Stomach (tissue), 8 donors: ENCODE measurements at regions not wholly inside any gene's neighbourhood (a gene's known extent, or its start where the extent isn't known, plus 50 kb on each side); places are given as distances from the start of the nearest gene placed in this dataset.

Experiments
- DNase-seq, 2 donors: peaks; one replicate each; pipeline versions ENCODE4 v3.0.0 to v3.0.0-alpha.2; 2013 to 2019
- H3K27ac ChIP-seq, 5 donors: fragments of 200-600 bp in 4 of 5; sonication (generic) in 4 of 5; one replicate each; pipeline ENCODE4 v1.5.1; 2013 to 2019; ENCODE audit warnings: mild to moderate bottlenecking in 1 of 5, moderate library complexity in 1 of 5
- H3K27me3 ChIP-seq, 3 donors: fragments of 200-600 bp; sonication (generic); one replicate each; pipeline ENCODE4 v1.5.1; 2017 to 2019; ENCODE audit warnings: mixed run types in 1 of 3
- H3K36me3 ChIP-seq, 4 donors: fragments of 200-600 bp; sonication (generic); 1 replicate in 3 of 4; 2 replicates in 1 of 4; pipeline ENCODE4 v1.5.1; 2016 to 2019
- H3K4me1 ChIP-seq, 4 donors: fragments of 200-600 bp; sonication (generic); one replicate each; pipeline ENCODE4 v1.5.1; 2016 to 2019
- H3K4me3 ChIP-seq, 4 donors: fragments of 200-600 bp; sonication (generic) in 3 of 4; one replicate each; pipeline ENCODE4 v1.5.1; 2016 to 2019; ENCODE audit warnings: mild to moderate bottlenecking in 1 of 4
- H3K9me3 ChIP-seq, 4 donors: fragments of 200-600 bp; sonication (generic); one replicate each; pipeline ENCODE4 v1.5.1; 2016 to 2019
- EP300 ChIP-seq: sonication (generic); formaldehyde crosslinking; IDR thresholded peaks from one replicate; pipeline ENCODE4 v1.6.1; 2017; ENCODE audit warnings: antibody characterized with exemption
- POLR2A ChIP-seq, 4 donors: fragments of 450-650 bp; IDR thresholded peaks; one replicate each; pipeline ENCODE4 v1.6.1; 2016; ENCODE audit warnings: antibody characterized with exemption in 4 of 4, control low read depth in 2 of 4, mild to moderate bottlenecking in 1 of 4, moderate library complexity in 1 of 4
- POLR2AphosphoS5 ChIP-seq, 3 donors: sonication (generic); formaldehyde crosslinking; IDR thresholded peaks; one replicate each; pipeline ENCODE4 v1.6.1; 2016; ENCODE audit warnings: antibody characterized with exemption in 3 of 3
- WGBS, 5 donors: extraction: QIAGEN DNeasy Blood & Tissue Kit in 3 of 5; methylation state at CpG; one replicate each; pipeline versions ENCODE4 v1.1.5 to v1.1.7; 2013 to 2018; 5-methylcytosine and 5-hydroxymethylcytosine counted together
- intact Hi-C: fragments of 100-400 bp; cut with DNase I; formaldehyde crosslinking; loops from one replicate; pipeline ENCODE4 v1.15.1; 2023; ENCODE audit warnings: low total_unique reads
- TF ChIP-seq, protein P1 (sequence below), 7 experiments: fragments of 450-650 bp in 4 of 7; fragments of 200-600 bp in 3 of 7; sonication (generic) in 3 of 7; IDR thresholded peaks; one replicate each; pipeline ENCODE4 v1.5.1; 2016 to 2019; ENCODE audit warnings: antibody characterized with exemption in 7 of 7, control low read depth in 2 of 7, mild to moderate bottlenecking in 1 of 7
- donor health status: healthy with polysubstance abuse.
- donor health status: Bipolar disorder and iron deficiency.
- donor health status: healthy.

DNA sequence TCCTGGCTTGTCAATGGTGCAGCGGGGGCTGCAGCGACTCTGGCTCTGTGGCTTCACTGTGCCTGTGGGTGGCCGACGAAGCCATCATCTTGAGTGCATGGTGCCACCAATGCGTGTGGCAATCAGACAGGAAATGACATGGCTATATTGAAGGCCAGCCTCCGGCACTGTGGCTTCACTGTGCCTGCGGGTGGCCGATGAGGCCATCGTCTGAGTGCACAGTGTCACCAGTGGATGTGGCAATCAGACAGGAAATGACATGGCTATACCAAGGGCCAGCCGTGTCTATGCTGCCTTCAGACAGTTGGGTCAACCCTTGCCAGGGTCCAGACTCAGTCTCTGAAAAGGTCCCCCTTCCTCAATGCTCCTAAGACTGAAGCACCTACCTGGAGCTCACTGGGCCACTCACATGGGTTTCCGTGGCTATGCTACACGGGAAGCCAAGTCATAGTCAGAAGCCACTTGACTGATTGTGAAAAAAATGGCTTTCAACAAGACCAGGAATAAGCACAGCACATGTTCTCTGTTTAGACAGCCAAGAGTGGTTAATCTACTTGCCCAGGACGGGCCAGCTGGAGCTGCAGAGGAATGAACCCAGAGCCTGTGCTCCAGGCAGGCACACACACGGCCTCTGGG, 67.5 kb upstream of the S1PR3 start:
- no peaks in the 10 kb centered on the region for H3K27me3 ChIP-seq
- H3K36me3 ChIP-seq, result no peaks in the 10 kb centered on the region
- no peak for DNase-seq
- WGBS, 5 donors, result 56 to 72% (median 68%) methylated on average over 14 of the region's 14 CpGs
- intact Hi-C loops, result no loop called here
- no peaks in the 10 kb centered on the region for H3K4me1 ChIP-seq
- H3K4me3 ChIP-seq, result no peak overlapping the region
- peaks cover 0 to 3% (median 1%) of the 10 kb centered on the region in 4 donors for H3K9me3 ChIP-seq
- H3K27ac ChIP-seq, result no peak overlapping the region
- TF ChIP-seq EP300, result no peak
- TF ChIP-seq POLR2AphosphoS5 (IDR thresholded peaks at IDR 0.05), result no peak

DNA sequence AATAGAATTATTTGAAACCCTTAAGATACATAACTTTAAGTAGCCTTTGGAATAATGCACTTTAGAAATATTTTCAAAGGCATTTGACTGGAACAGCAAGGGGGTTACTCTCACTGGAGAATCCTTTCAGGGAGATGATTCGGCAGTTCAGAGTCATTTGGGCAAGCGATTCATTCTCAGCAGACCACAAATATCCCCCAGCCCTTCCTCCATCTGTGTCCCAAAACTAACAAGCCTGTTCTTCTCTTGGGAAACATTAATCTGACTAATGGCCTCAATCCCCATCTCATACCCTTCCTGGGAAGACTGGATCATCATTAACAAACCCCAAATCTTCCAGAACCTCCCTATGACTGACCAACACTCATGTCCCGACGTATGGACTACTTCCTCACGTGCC, 65.8 kb upstream of the S1PR3 start:
- TF ChIP-seq POLR2AphosphoS5 (IDR thresholded peaks at IDR 0.05) (no peak), POLR2A (IDR thresholded peaks at IDR 0.05) (no peak), EP300 (no peak)
- TF ChIP-seq, protein P1, sequence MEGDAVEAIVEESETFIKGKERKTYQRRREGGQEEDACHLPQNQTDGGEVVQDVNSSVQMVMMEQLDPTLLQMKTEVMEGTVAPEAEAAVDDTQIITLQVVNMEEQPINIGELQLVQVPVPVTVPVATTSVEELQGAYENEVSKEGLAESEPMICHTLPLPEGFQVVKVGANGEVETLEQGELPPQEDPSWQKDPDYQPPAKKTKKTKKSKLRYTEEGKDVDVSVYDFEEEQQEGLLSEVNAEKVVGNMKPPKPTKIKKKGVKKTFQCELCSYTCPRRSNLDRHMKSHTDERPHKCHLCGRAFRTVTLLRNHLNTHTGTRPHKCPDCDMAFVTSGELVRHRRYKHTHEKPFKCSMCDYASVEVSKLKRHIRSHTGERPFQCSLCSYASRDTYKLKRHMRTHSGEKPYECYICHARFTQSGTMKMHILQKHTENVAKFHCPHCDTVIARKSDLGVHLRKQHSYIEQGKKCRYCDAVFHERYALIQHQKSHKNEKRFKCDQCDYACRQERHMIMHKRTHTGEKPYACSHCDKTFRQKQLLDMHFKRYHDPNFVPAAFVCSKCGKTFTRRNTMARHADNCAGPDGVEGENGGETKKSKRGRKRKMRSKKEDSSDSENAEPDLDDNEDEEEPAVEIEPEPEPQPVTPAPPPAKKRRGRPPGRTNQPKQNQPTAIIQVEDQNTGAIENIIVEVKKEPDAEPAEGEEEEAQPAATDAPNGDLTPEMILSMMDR (IDR thresholded peaks at IDR 0.05), result no peak
- H3K27me3 ChIP-seq, result no peaks in the 10 kb centered on the region
- DNase-seq, result no peak
- WGBS, 5 donors, result 75 to 83% (median 80%) methylated on average over 5 of the region's 5 CpGs
- no peaks in the 10 kb centered on the region for H3K9me3 ChIP-seq
- H3K36me3 ChIP-seq, result no peaks in the 10 kb centered on the region
- H3K4me1 ChIP-seq, result no peaks in the 10 kb centered on the region
- intact Hi-C loops, result no loop called here
- H3K4me3 ChIP-seq, result no peak overlapping the region
- no peak overlapping the region for H3K27ac ChIP-seq

DNA sequence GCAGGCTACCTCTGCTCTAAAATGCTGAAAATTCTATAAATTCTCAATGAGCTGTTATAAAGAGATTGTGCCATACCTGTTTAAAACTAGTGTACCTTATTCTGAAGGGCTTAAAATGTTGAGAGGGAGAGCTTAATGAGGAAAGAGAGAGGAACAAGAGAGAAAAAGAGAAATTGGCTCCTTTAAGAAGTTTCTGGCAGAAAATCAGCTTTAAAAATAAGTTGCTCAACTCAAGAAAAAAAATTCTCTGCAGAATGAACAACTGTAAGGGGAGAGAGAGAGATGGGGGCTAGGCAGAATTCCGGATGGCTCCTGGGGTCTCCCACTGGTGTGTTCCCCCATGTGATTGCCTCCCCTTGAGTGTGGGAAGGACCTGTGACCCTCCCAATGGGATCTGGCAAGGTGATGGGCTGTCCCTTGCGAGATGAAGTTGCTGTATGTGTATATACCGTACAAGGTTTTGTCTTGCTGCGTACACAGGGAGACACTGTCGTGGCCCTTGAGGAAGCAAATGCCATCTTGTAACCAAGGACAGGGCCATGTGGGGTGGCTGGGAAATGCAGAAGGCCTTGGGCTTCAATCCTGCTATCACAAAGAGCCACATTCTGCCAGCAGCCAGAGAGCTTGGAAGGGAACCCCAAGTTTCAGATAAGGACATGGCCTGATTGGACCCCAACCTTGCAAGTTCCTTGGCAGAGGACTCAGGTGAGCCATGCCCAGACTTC, 64.3 kb upstream of the S1PR3 start:
- DNase-seq, result no peak
- Histone ChIP-seq H3K9me3 (no peaks in the 10 kb centered on the region), H3K4me1 (no peaks in the 10 kb centered on the region), H3K27me3 (no peaks in the 10 kb centered on the region), H3K4me3 (no peak overlapping the region), H3K27ac (no peak overlapping the region), H3K36me3 (no peaks in the 10 kb centered on the region)
- WGBS, 5 donors, result 74 to 84% (median 79%) methylated on average over 4 to 5 of the region's 5 CpGs
- TF ChIP-seq POLR2A (IDR thresholded peaks at IDR 0.05), result no peak
- TF ChIP-seq EP300, result no peak
- no peak for TF ChIP-seq POLR2AphosphoS5 (IDR thresholded peaks at IDR 0.05)
- TF ChIP-seq, protein P1 (IDR thresholded peaks at IDR 0.05), result no peak
- intact Hi-C loops, result no loop called here

DNA sequence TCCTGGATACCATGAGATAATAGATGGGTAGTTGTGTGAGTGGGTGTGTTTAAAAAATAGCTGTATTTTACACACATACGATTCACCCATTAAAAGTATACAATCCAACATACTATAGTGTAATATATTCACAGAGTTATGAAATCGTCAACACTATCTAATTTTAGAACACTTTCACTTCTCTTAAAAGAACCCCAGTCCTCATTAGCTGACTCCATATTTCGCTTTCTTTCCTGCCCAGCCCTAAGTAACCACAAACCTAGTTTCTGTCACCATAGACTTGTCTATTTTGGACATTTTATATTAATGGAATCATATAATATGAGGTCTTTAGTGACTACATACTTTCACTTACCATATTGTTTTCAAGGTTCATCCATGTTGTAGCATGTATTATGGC, 63.8 kb upstream of the S1PR3 start:
- WGBS, 5 donors, result 62 to 76% (median 72%) methylated on average over 3 of the region's 3 CpGs
- intact Hi-C loops, result no loop called here
- no peaks in the 10 kb centered on the region for H3K9me3 ChIP-seq
- no peaks in the 10 kb centered on the region for H3K4me1 ChIP-seq
- H3K27me3 ChIP-seq, result no peaks in the 10 kb centered on the region
- no peaks in the 10 kb centered on the region for H3K36me3 ChIP-seq
- no peak for DNase-seq
- TF ChIP-seq EP300, result no peak
- TF ChIP-seq, protein P1 (IDR thresholded peaks at IDR 0.05), result no peak
- no peak for TF ChIP-seq POLR2A (IDR thresholded peaks at IDR 0.05)
- TF ChIP-seq POLR2AphosphoS5 (IDR thresholded peaks at IDR 0.05), result no peak
- H3K4me3 ChIP-seq, result no peak overlapping the region
- no peak overlapping the region for H3K27ac ChIP-seq

DNA sequence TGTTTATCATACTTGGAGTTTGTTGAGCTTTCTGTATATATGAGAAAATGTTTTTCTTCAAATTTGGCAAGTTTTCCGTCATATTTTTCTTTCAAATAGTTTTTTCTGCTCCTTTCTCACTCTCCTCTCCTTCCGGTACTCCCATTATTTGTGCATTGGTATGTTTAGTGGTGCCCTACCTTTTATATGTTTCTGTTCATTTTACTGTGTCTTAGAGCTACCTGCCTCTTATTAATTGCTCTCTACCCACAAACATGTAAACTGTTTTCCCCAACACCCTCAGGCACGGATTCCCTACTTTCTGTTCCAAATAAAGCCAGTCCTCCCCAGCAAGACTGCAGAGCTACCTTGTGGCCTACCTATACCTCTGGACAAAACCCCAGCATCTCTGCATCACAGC, 60.6 kb upstream of the S1PR3 start:
- no peaks in the 10 kb centered on the region for H3K9me3 ChIP-seq
- H3K36me3 ChIP-seq, result no peaks in the 10 kb centered on the region
- H3K4me1 ChIP-seq, result peaks cover 0 to 7% (median 0%) of the 10 kb centered on the region in 4 donors
- no peak for DNase-seq
- no peak for TF ChIP-seq POLR2A (IDR thresholded peaks at IDR 0.05)
- TF ChIP-seq, protein P1 (IDR thresholded peaks at IDR 0.05), result no peak
- no peak for TF ChIP-seq EP300
- intact Hi-C loops, result no loop called here
- H3K4me3 ChIP-seq, result no peak overlapping the region
- no peaks in the 10 kb centered on the region for H3K27me3 ChIP-seq
- no peak overlapping the region for H3K27ac ChIP-seq
- 74 to 98% (median 86%) methylated on average over 3 of the region's 3 CpGs for WGBS, 5 donors
